HG03139 (cell line): ENCODE measurements at regions not wholly inside any gene's neighbourhood (a gene's known extent, or its start where the extent isn't known, plus 50 kb on each side); places are given as distances from the start of the nearest gene placed in this dataset.

Experiments used
- ATAC-seq: cut with Tn5 transposase; IDR thresholded peaks from one replicate; pipeline ENCODE4 v1.9.1; 2021; ENCODE audit not compliant: unreplicated experiment

DNA sequence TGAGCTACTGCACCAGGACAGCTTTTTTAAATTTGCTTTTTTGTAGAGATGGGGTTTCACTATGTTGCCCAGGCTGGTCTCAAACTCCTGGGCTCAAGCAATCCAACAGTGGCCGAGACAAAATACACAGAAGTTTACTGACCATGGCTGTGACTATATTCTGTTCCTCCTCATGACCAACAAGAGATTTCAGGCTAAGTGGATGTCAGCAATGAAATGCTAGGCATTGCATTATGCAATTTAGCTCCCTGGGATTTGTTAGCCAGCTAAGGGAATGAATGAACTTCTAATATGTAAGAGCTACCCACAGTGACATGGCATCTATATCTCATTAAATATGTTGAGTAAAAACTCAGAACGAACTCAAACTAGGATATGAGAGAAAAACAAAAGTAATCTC is 81.9 kb upstream of the MBOAT2 start:
- ATAC-seq: no peak

DNA sequence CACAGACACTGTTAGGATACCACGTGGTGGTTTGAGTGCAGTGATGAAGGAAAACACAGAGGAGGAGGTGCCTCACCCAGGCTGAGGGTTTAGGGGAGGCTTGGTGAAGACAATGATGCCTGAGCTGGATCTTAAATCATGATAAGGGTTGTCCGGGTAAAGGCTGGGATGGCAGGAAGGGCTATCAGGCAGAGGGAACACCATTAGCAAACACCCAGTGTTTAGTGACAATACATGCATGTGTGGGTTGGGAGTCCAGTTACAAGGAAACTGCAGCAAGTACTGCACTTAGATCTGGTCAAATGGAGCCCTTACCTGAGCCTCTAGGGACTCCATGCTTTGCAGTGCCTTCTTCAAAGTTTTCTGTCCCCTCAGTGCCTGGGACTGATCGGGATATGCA is 79.8 kb upstream of the MBOAT2 start:
- no peak for ATAC-seq

DNA sequence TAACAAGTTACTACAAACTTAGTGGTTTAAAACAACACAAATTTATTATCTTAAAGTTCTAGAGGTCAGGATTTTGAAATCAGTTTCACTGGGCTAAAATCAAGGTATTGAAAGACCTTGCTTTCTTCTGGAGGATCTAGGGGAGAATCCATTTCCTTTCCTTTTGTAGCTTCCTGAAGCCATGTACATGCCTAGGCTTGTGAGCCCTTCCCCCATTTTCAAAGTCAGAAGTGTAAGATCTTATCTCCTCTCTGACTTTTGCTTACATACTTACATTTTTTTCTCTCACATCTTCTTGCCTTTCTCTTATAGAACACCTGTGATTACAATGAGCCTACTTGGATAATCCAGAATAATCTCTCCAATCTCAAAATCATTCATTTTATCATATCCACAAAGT is 78.7 kb upstream of the MBOAT2 start:
- no peak for ATAC-seq

DNA sequence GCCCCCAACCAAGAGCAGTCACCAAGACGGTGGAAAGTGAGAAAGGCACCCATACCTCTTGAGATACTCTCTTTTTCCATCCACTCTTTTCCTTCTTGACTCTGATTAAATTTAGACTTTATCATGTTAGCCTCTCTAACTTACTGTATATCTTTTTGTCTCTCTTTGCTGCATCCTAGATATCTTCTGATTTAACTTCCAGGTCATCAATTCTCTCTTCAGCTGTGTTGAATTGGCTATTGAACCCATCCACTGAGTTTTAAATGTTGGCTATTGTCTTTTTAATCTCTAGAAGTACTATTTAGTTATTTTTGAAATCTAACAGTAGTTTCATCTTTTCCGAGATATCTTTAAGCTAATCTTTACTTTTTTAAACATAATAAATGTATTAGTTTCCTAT is 78.3 kb upstream of the MBOAT2 start:
- no peak for ATAC-seq

- no peak for ATAC-seq
These were observed 74.9 kb upstream of the MBOAT2 start for GRCh38 chr2:9078405-9078804.

DNA sequence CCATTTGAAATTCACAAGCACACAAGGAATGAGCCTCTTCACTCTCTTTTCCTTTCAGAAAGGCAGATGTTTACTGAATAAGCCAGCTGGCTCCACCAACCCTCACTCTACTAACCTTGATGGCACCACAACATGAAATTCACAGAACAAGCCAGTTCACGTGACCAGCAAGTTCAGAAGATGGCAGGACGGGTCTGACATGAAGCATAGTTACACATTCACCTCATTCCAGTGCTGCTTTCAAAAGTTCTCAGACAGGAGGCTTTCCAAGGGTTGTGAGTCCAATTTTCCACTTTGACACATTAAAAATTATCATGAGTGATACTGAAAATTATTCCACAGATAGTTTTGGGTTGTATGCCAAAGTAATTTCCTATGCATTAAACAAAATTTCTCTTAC is 74.2 kb upstream of the MBOAT2 start:
- ATAC-seq: no peak

- ATAC-seq: no peak
These were observed 73.3 kb upstream of the MBOAT2 start for GRCh38 chr2:9076755-9077154.

- ATAC-seq: no peak
These were observed 72.7 kb upstream of the MBOAT2 start for GRCh38 chr2:9076210-9076609.

GRCh38 chr2:9074930-9075329 is 71.4 kb upstream of the MBOAT2 start:
- ATAC-seq: no peak

- ATAC-seq: no peak
These were observed 68.2 kb upstream of the MBOAT2 start for GRCh38 chr2:9071584-9072124.

GRCh38 chr2:9071032-9071431 is 67.5 kb upstream of the MBOAT2 start:
- ATAC-seq: no peak

GRCh38 chr2:9069543-9069942 is 66.1 kb upstream of the MBOAT2 start:
- ATAC-seq: no peak

DNA sequence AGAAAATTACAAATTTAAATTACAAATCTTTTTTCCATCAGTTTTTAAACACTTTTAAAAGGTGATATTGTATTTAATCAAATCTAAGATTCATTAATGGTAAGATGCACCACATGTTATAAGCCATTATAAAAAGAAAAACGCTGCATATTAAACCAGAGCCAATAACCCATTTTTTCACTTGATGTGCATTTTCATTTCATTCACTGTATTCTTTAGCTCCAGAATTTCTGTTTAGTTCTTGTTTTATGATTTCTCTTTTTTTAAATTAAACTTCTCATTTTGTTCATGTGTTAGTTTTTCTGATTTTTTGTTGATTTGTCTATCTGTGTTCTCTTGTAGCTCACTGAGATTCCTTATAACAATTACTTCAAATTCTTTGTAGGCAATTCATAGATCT is 62.4 kb upstream of the MBOAT2 start:
- ATAC-seq: no peak

- ATAC-seq: no peak
These were observed 59.6 kb upstream of the MBOAT2 start for GRCh38 chr2:9063023-9063606.

DNA sequence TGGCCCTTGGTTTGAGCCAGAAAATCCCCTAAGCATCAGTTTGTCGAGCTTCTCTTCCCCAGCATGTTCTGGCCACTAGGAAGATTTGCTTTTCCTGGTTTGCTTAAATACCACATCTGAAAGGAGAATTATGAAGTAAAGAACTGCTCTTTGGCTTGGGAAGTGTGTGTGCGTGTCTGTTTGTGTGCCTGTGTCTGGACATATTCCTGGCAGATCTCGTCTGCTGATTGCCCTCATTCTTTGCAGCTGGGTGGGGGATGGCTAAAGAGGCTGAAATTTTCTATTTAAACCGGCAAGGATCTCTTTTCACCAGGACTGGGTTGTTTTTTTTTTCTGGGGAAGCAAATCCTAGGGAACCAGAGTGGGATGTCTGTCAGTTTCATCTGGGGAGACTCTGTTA is 57.3 kb upstream of the MBOAT2 start:
- ATAC-seq: no peak

- no peak for ATAC-seq
These were observed 54.7 kb upstream of the MBOAT2 start for GRCh38 chr2:9057939-9058761.

DNA sequence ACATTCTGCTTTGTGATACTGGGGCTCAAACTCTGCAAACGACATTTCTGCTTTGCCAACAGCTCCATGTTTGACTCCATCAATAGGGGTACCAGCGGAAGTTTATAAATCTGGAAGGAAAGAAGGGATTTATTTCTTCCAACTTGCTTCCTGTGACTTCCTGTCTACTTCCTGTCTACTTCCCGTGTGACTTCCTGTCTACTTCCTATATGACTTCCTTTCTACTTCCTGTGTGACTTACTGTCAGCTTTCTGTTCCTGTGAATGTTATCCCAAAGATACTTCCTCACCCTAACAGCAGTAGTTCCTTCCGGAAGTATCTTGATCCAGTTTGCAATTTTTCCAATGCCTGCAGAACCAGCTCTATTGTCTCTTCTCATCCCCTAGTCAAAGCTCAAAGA is 52.0 kb upstream of the MBOAT2 start:
- ATAC-seq: no peak

DNA sequence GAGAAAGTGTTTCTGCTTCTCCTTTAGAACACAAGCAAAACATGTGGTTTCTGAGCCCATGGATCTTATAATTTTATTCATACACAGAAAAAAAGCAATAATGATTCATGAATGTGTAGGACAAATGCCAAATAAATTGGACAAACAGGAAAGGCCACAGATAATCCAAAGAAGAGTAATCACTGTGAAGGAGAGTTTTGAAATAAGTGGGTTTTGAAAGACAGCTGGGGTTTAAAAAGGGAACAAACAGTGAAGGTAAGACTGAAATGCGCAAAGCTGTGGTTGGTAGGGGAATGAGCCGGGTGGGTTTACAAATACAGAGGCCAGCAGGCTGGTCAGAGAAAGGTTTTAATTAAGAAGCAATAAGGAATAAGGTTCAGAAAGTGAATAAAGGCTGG is 50.0 kb upstream of the MBOAT2 start:
- no peak for ATAC-seq
